K562 (cell line): ENCODE measurements at regions not wholly inside any gene's neighbourhood (a gene's known extent, or its start where the extent isn't known, plus 50 kb on each side); places are given as distances from the start of the nearest gene placed in this dataset.

Experiments
- ATAC-seq: fragments of 200-7000 bp; cut with Tn5 transposase; 3 replicates; pipeline ENCODE4 v1.9.1; 2020; ENCODE audit warnings: moderate library complexity
- BruUV-seq: library from RNA; stranded (reverse); fragments of 400-500 nt; replicated peaks from 2 replicates; lab custom pipeline; 2021; lab: Mats Ljungman, UMichigan
- CTCF ChIA-PET: fragments of 300-600 bp; formaldehyde crosslinking; extraction: SDS; loops from one replicate; lab custom pipeline; 2021; ENCODE audit warnings: low intra/inter-chr PET ratio; lab: Yijun Ruan, JAX
- POLR2A ChIA-PET: fragments of 300-600, 350-650 bp; sonication (Branson Sonifier 250); formaldehyde crosslinking; extraction: SDS; loops from one replicate; lab custom pipeline; 2021; ENCODE audit warnings: antibody characterized with exemption, inconsistent platforms; lab: Yijun Ruan, JAX
- DNase-seq, 4 experiments: peaks; one replicate each; pipeline versions ENCODE4 v3.0.0 to v3.0.0-alpha.2; 2011 to 2018; ENCODE audit warnings: low spot score in 3 of 4, mixed read lengths in 3 of 4; ENCODE audit errors: extremely low read depth in 1 of 4
- FAIRE-seq: peaks from 2 replicates; lab custom pipeline; 2011; peaks lifted over from hg19 to GRCh38; lab: Jason Lieb, UNC
- H2AFZ ChIP-seq: 2 replicates; pipeline ENCODE4 v1.6.0; 2011; ENCODE audit warnings: low read depth, low read length, control low read depth, inconsistent platforms
- H3K27ac ChIP-seq: fragments of 200-600 bp; 3 replicates; pipeline ENCODE4 v1.8.0; 2011; ENCODE audit warnings: low read depth, mild to moderate bottlenecking, control low read depth, inconsistent platforms, low read length, moderate library complexity, mixed read lengths; ENCODE audit errors: extremely low read depth
- H3K27me3 ChIP-seq, 2 experiments: fragments of 300-600 bp in 1 of 2; 2 replicates in 1 of 2; 3 replicates in 1 of 2; pipeline versions ENCODE4 v1.6.0 to v1.8.0; 2011; ENCODE audit warnings: inconsistent platforms in 2 of 2, low read length in 2 of 2, mild to moderate bottlenecking in 1 of 2, mixed read lengths in 1 of 2, moderate library complexity in 1 of 2; ENCODE audit not compliant: control insufficient read depth in 2 of 2, insufficient read depth in 2 of 2
- H3K36me3 ChIP-seq: fragments of 300-600 bp; 3 replicates; pipeline ENCODE4 v1.8.0; 2011; ENCODE audit warnings: mild to moderate bottlenecking, low read length, inconsistent platforms; ENCODE audit not compliant: control insufficient read depth, insufficient read depth
- H3K4me1 ChIP-seq, 2 experiments: fragments of 200-600 bp in 1 of 2; replicated peaks in 1 of 2; 2 replicates in 1 of 2; 3 replicates in 1 of 2; pipeline versions ENCODE4 v1.5.1 to v1.8.0; 2011; ENCODE audit warnings: inconsistent platforms in 2 of 2, low read length in 2 of 2, mild to moderate bottlenecking in 1 of 2, mixed read lengths in 1 of 2, moderate library complexity in 1 of 2; ENCODE audit not compliant: control insufficient read depth in 2 of 2, insufficient read depth in 2 of 2
- H3K4me2 ChIP-seq: 2 replicates; pipeline ENCODE4 v1.6.1; 2011; ENCODE audit warnings: low read length, control low read depth, inconsistent platforms, mixed read lengths; ENCODE audit not compliant: insufficient read depth
- H3K4me3 ChIP-seq: fragments of 200-600 bp; sonication (generic), shearing (Covaris generic); 2 replicates; pipeline ENCODE4 v1.5.1; 2016; ENCODE audit warnings: control low read depth, inconsistent platforms
- H3K79me2 ChIP-seq: fragments of 200-600 bp; 3 replicates; pipeline ENCODE4 v1.8.0; 2011; ENCODE audit warnings: low read length, inconsistent platforms; ENCODE audit not compliant: control insufficient read depth, insufficient read depth
- H3K9ac ChIP-seq, 2 experiments: 2 replicates each; pipeline versions ENCODE4 v1.6.0 to v1.6.1; 2011; ENCODE audit warnings: low read depth in 2 of 2, low read length in 2 of 2, control low read depth in 1 of 2, inconsistent platforms in 1 of 2, mild to moderate bottlenecking in 1 of 2, mixed read lengths in 1 of 2; ENCODE audit not compliant: insufficient read depth in 1 of 2
- H3K9me1 ChIP-seq: one replicate; pipeline ENCODE4 v1.6.0; 2011; ENCODE audit warnings: inconsistent platforms, mild to moderate bottlenecking, low read length, moderate library complexity; ENCODE audit not compliant: control insufficient read depth, insufficient read depth
- H3K9me3 ChIP-seq: replicated peaks from 2 replicates; pipeline ENCODE4 v1.5.1; 2011; ENCODE audit warnings: low read depth, low read length, inconsistent platforms; ENCODE audit not compliant: control insufficient read depth, insufficient read depth
- H4K20me1 ChIP-seq: replicated peaks from 2 replicates; pipeline ENCODE4 v1.6.1; 2011; ENCODE audit warnings: low read length, inconsistent platforms, mixed read lengths; ENCODE audit not compliant: control insufficient read depth, insufficient read depth
- CSDE1 ChIP-seq, 2 experiments: fragments of 450-650 bp; IDR thresholded peaks; 2 replicates each; pipeline ENCODE4 v1.6.1; 2016; ENCODE audit warnings: mild to moderate bottlenecking in 1 of 2
- LCOR ChIP-seq: sonication (generic); formaldehyde crosslinking; IDR thresholded peaks from 2 replicates; pipeline ENCODE4 v1.8.0; 2022; ENCODE audit warnings: mild to moderate bottlenecking, missing genetic modification reagents
- NONO ChIP-seq, 2 experiments: fragments of 200-400 bp in 1 of 2; fragments of 450-650 bp in 1 of 2; formaldehyde crosslinking in 1 of 2; IDR thresholded peaks; 2 replicates each; pipeline ENCODE4 v1.6.1; 2017; ENCODE audit warnings: low read depth in 2 of 2, mild to moderate bottlenecking in 2 of 2, moderate library complexity in 2 of 2, low read length in 1 of 2
- TAF9B ChIP-seq: fragments of 450-650 bp; IDR thresholded peaks from 2 replicates; pipeline ENCODE4 v1.6.1; 2018; ENCODE audit warnings: mild to moderate bottlenecking; ENCODE audit not compliant: partially characterized antibody
- ZEB2 ChIP-seq: fragments of 450-650 bp; IDR thresholded peaks from 2 replicates; pipeline ENCODE4 v1.6.1; 2016
- WGBS: fragments of 100-300 bp; shearing (Covaris generic); methylation state at CpG from one replicate; pipeline ENCODE4 v1.1.6; 2016; ENCODE audit warnings: low coverage, mixed read lengths; ENCODE audit not compliant: insufficient coverage; ENCODE audit errors: missing lambda C conversion rate; 5-methylcytosine and 5-hydroxymethylcytosine counted together
- in situ Hi-C: fragments of 300-500 bp; cut with MboI; formaldehyde crosslinking; loops from 4 replicates; pipeline ENCODE4 v1.15.0; 2018; ENCODE audit warnings: inconsistent platforms, mixed read lengths
- intact Hi-C: fragments of 100-400 bp; cut with micrococcal nuclease; formaldehyde crosslinking; loops from 2 replicates; pipeline ENCODE4 v1.14.2; 2022
- TF ChIP-seq, protein P1 (sequence below): sonication (generic); formaldehyde crosslinking; IDR thresholded peaks from 2 replicates; pipeline ENCODE4 v1.8.0; 2023; ENCODE audit warnings: mild to moderate bottlenecking, missing genetic modification reagents
- TF ChIP-seq, protein P2 (sequence below): fragments of 250-450 bp; sonication (Bioruptor Pico); IDR thresholded peaks from 2 replicates; pipeline ENCODE4 v1.4.0; 2020
- TF ChIP-seq, protein P3 (sequence below): fragments of 250-450 bp; sonication (Bioruptor Pico); IDR thresholded peaks from 2 replicates; pipeline ENCODE4 v1.5.0; 2021; ENCODE audit warnings: mild to moderate bottlenecking, borderline replicate concordance

DNA sequence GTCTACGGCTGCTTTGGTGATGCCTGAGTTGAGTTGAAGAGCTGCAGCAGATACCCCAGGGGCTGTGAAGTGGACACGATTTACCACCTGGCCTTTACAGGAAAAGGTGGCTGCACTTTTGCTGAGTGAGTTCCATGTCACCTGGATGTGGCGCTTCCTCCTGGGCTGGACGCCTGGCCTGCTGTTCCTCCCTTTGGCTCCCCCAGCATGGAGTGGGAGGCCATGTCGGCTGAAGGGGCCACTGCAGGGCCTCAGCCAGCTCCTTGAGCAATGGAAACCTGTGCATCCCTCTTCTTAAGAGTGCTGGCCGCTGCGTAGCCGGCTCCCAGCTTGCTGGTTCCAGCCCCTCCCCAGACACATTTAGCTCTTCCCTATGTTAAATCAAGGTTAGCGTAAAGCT lies 221.0 kb downstream of the GLRX3 start:
- Histone ChIP-seq H3K79me2 (no peaks in the 10 kb centered on the region), H3K27ac (no peak overlapping the region), H3K9ac (no peak overlapping the region), H2AFZ (no peak overlapping the region), H3K4me2 (no peak overlapping the region), H3K36me3 (no peaks in the 10 kb centered on the region), H4K20me1 (no peaks in the 10 kb centered on the region), H3K9me3 (no peaks in the 10 kb centered on the region)
- ChIA-PET POLR2A (no interaction called here), CTCF (no interaction called here)
- in situ Hi-C loops = no loop called here
- TF ChIP-seq CSDE1 (IDR thresholded peaks at IDR 0.05) (no peak), ZEB2 (no peak), NONO (IDR thresholded peaks at IDR 0.05; ENCODE audit: low read depth in 2 of 2, low read length in 1 of 2) (no peak), LCOR (CRISPR knock-in tag) (no peak), TAF9B (no peak)
- TF ChIP-seq, protein P1, sequence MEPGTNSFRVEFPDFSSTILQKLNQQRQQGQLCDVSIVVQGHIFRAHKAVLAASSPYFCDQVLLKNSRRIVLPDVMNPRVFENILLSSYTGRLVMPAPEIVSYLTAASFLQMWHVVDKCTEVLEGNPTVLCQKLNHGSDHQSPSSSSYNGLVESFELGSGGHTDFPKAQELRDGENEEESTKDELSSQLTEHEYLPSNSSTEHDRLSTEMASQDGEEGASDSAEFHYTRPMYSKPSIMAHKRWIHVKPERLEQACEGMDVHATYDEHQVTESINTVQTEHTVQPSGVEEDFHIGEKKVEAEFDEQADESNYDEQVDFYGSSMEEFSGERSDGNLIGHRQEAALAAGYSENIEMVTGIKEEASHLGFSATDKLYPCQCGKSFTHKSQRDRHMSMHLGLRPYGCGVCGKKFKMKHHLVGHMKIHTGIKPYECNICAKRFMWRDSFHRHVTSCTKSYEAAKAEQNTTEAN = no peak
- TF ChIP-seq, protein P2, sequence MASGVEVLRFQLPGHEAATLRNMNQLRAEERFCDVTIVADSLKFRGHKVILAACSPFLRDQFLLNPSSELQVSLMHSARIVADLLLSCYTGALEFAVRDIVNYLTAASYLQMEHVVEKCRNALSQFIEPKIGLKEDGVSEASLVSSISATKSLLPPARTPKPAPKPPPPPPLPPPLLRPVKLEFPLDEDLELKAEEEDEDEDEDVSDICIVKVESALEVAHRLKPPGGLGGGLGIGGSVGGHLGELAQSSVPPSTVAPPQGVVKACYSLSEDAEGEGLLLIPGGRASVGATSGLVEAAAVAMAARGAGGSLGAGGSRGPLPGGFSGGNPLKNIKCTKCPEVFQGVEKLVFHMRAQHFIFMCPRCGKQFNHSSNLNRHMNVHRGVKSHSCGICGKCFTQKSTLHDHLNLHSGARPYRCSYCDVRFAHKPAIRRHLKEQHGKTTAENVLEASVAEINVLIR (CRISPR knock-in tag) = no peak
- TF ChIP-seq, protein P3, sequence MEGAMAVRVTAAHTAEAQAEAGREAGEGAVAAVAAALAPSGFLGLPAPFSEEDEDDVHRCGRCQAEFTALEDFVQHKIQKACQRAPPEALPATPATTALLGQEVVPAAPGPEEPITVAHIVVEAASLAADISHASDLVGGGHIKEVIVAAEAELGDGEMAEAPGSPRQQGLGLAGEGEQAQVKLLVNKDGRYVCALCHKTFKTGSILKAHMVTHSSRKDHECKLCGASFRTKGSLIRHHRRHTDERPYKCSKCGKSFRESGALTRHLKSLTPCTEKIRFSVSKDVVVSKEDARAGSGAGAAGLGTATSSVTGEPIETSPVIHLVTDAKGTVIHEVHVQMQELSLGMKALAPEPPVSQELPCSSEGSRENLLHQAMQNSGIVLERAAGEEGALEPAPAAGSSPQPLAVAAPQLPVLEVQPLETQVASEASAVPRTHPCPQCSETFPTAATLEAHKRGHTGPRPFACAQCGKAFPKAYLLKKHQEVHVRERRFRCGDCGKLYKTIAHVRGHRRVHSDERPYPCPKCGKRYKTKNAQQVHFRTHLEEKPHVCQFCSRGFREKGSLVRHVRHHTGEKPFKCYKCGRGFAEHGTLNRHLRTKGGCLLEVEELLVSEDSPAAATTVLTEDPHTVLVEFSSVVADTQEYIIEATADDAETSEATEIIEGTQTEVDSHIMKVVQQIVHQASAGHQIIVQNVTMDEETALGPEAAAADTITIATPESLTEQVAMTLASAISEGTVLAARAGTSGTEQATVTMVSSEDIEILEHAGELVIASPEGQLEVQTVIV = no peak
- TF ChIP-seq, all 486 proteins: peak for 0
- no peak overlapping the region for H3K4me3 ChIP-seq
- FAIRE-seq = no peak
- H3K4me1 ChIP-seq = no peaks in the 10 kb centered on the region
- no peak for DNase-seq
- H3K27me3 ChIP-seq = peaks cover 0 to 28% of the 10 kb centered on the region in 2 experiments; a peak in 2 of 5 replicates
- ATAC-seq = no peak
- BruUV-seq = no TSS peak
- WGBS = 0% methylated on average over 7 of the region's 9 CpGs
- intact Hi-C loops = no loop called here
- no peaks in the 10 kb centered on the region for H3K9me1 ChIP-seq
